ENCODE measurements at regions not wholly inside any gene's neighbourhood (a gene's known extent, or its start where the extent isn't known, plus 50 kb on each side); places are given as distances from the start of the nearest gene placed in this dataset.
"Not testable (repeated sequence)": the region's sequence is repeated elsewhere in the genome, so short reads cannot be mapped to it uniquely, and the experiment has no call there.

DNA sequence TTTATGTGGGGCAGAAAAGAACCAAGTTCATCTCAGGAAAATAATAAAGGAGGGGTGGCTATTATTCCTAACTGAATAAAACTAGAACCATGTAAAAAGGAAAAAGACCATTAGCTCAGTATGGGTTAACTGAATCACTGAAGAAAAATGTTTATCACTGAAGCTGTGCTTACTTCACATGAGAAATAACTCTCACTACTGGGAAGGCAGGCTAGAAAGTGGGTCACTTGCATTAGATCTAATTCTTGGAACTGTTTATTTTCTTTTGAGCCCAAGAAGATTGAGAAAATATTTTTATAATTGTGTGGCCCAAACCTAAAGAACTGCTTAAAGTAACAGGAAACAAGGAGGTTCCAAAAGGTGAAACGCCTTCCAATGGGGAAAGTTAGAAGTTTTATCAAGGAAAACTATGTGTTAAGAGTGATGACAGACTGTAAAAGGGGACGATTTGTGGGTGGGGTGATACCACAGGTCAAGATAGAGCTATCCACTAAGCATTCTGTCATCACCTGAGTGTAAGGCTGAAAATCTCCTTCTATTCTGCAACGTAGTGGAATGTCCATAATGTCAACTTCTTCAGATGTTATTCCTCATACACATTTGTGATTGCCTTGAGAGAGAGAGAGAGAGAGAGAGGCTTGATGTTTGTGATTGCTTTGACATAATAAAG, 1083.5 kb downstream of the PCDH7 start:
- TF ChIP-seq GATA1 (IDR thresholded peaks at IDR 0.05; ENCODE audit: low read depth, low read length) (no peak), POLR2A (IDR thresholded peaks at IDR 0.05; ENCODE audit: low read length) (no peak)
- DNase-seq: no peak

DNA sequence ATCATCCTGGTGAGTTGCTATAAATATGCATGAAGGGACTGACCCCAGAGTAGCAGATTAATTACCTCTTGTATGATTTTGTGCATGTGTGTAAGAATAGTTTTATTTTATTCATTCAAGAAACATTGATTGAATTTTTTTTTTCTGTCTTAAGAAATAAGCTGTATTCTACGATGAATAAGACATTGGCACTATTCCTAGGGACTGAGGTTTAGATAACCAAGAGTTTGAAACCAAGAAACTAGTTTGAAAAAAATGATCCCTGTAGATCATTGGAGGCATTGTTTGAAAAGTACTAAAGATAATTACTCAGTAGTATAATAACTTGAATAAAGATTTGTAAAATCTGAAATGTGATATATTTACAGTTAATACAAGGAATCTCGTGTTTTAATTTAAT, 1086.9 kb downstream of the PCDH7 start:
- TF ChIP-seq GATA1 (IDR thresholded peaks at IDR 0.05; ENCODE audit: low read depth, low read length): no peak
- TF ChIP-seq POLR2A (IDR thresholded peaks at IDR 0.05; ENCODE audit: low read length): no peak
- DNase-seq: no peak

DNA sequence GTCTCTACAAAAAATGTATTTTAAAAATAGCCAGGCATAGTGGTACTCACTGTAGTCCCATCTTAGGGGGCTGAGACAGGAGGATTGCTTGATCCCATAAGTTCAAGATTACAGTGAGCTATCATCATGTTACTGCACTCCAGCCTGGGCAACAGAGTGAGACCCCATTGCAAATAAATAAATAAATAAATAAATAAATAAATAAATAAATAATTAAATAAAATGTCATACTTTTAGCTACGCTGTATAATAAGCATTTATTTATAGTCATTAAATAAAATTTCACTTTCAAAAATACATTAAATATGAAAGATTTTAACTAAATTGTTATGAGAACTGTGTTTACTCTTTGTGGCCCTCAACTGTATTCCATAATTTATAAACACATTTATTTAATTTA, 1124.2 kb downstream of the PCDH7 start:
- no peak for DNase-seq
- TF ChIP-seq GATA1 (IDR thresholded peaks at IDR 0.05; ENCODE audit: low read depth, low read length) (no peak), POLR2A (IDR thresholded peaks at IDR 0.05; ENCODE audit: low read length) (no peak)

DNA sequence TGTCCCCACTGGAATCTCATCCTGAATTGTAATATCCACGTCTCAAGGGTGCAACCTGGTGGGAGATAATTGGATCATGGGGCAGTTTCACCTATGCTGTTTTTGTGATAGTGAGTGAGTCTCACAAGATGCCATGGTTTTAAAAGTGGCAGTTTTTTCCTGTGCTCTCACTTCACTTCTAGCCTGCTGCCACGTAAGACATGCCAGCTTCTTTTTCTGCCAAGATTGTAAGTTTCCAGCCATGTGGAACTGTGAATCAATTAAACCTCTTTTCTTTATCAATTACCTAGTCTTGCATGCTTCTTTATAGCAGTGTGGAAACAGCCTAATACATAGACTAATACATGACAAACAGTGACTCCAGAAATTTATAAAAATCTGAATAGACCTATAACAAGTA, 1131.8 kb downstream of the PCDH7 start:
- no peak for DNase-seq

DNA sequence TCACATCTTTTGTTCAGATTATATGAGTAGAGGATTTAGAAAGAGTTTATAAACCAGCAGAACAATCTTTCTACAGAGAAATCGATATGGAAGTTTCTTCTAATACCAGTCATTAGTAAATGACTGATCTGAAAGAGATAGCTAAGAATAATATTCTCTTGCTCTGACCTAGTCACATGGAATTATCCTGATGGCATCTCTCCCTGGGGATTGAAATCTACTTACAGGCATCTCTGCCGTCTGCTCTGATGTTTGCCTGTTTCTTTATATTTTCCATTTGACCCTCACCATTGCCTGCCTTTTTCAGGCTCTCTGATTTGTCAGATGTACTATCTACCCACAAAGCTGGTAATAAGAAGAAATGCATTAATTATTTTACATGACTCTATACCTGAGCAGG, 1157.3 kb downstream of the PCDH7 start:
- TF ChIP-seq POLR2A (IDR thresholded peaks at IDR 0.05; ENCODE audit: low read length): no peak
- no peak for TF ChIP-seq GATA1 (IDR thresholded peaks at IDR 0.05; ENCODE audit: low read depth, low read length)

More for the DNA sequence above, 1131.8 kb downstream of the PCDH7 start:
- TF ChIP-seq POLR2A (IDR thresholded peaks at IDR 0.05; ENCODE audit: low read length) (no peak), GATA1 (IDR thresholded peaks at IDR 0.05; ENCODE audit: low read depth, low read length) (no peak)

DNA sequence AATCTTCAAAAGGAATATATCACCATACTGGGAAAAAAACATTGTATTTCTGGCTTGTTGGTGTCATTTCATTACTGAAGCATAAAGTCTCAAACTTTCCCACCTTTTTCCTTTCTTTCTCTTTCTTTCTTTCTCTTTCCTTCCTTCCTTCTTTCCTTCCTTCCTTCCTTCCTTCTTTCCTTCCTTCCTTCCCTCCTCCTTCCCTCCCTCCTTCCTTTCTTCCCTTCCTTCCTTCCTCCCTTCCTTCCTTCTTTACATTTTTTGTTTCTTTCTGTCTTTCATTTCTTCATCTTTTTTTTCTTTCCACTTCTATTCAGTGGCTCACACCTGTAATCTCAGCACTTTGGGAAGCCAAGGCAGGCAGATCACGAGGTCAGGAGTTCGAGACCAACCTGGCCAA, 1160.7 kb downstream of the PCDH7 start:
- not testable (repeated sequence) for DNase-seq

More for the DNA sequence above, 1157.3 kb downstream of the PCDH7 start:
- DNase-seq: no peak

DNA sequence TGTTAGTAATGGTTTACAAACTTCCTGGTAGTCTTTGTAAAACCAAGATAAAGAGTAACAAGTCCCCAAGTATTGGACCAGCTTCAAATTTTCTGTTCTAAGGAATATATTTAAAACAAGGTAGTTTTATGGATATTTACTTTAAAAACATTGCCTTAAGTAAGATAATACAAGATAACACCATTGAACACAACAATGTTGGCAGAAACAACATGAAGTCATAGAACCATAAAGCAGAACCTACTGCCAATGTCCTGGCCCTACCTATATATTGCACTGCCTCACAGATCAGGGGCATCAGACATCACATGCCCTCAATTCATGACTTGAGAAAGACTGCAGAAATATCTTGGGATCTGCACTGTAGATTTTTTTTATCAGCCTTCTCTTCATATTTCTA, 1176.2 kb downstream of the PCDH7 start:
- TF ChIP-seq GATA1 (IDR thresholded peaks at IDR 0.05; ENCODE audit: low read depth, low read length): no peak
- DNase-seq: no peak

DNA sequence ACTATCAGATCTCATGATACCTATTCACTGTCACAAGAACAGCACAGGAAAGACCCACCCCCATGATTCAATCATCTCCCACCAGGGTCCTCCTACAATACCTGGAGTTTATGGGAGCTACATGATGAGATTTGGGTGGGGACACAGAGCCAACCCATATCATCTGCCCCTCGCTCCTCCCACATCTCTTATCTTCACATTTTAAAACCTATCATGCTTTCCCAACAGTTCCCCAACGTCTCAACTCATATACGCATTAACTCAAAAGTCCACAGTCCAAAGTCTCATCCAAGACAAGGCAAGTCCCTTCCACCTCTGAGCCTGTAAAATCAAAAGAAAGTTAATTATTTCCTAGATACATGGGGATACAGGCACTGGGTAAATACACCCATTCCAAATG, 1185.2 kb downstream of the PCDH7 start:
- no peak for DNase-seq
- no peak for TF ChIP-seq GATA1 (IDR thresholded peaks at IDR 0.05; ENCODE audit: low read depth, low read length)
- no peak for TF ChIP-seq POLR2A (IDR thresholded peaks at IDR 0.05; ENCODE audit: low read length)

DNA sequence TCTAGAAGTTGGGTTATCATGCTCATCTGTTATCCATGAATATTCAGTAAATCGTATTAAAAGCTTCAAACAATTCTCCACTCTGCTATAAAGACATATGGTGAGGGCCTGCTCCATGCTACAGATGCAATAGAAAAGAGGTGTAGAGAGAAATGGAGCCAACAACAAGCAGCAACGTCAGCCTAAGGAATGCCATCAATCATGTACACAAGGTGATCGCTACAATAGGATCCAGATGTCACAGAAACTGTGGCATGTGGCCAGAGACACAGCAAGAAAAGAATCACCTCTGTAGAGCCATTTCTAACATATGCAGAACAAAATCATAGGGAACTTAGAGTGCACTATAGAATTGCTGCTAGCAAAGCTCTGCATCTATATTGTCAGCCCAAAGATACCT, 1188.1 kb downstream of the PCDH7 start:
- TF ChIP-seq POLR2A (IDR thresholded peaks at IDR 0.05; ENCODE audit: low read length) (no peak), GATA1 (IDR thresholded peaks at IDR 0.05; ENCODE audit: low read depth, low read length) (no peak)
- DNase-seq: no peak

DNA sequence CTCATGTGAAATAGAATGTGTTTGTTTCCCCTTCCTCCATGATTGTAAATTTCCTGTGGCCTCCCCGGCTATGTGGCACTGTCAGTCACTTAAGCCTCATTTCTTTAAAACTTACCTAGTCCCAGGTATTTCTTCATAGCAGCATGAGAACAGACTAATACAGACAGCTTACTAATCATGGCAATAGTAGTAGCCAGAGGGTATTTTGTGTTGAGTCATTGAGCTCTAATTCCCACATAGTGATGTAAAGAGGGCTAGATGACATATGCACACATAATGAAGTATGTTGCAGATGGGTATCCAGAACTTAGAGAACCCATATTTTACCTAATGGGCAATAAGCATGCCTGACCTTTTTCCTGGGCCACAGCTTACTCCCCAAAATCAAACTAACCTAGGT, 1197.2 kb downstream of the PCDH7 start:
- DNase-seq: no peak
- TF ChIP-seq GATA1 (IDR thresholded peaks at IDR 0.05; ENCODE audit: low read depth, low read length) (no peak), POLR2A (IDR thresholded peaks at IDR 0.05; ENCODE audit: low read length) (no peak)

DNA sequence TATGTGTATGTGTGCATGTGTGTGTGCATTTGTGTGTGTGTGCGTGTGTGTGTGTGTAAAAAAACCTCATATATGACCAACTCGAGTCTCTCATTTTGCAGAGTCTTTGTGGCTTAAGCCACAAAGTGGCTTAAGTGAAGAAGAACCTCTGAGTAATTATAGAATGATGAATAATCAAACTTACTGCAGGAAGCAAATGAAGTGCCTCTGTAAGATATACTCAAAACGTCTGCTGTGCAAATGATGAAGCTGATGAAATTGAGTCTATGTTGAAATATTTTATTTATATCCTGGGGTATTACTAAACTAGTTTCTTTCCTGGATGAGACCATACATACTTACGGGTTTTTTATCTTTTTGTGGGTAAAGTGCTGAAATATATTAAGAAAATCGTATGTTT, 1198.7 kb downstream of the PCDH7 start:
- TF ChIP-seq POLR2A (IDR thresholded peaks at IDR 0.05; ENCODE audit: low read length) (no peak), GATA1 (IDR thresholded peaks at IDR 0.05; ENCODE audit: low read depth, low read length) (no peak)
- DNase-seq: no peak

DNA sequence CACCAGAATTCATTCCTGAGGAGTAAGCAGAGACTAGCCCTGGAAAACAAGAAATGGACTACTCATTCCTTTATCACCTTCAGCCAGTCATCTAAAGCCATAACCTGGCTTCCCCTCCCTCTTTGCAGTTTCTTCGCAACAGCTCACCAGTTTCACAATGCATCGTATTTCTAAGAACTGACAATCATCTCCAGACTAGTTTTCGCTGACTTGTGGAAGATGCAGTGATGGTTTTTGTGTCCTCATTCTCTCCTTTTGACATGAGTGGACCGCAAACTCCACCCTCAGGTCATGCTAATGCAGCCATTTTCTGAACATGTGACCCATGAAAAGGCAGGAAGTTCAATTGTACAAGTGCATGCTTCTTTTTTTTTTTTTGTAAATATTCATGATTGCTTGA, 1203.5 kb downstream of the PCDH7 start:
- TF ChIP-seq POLR2A (IDR thresholded peaks at IDR 0.05; ENCODE audit: low read length): no peak
- no peak for TF ChIP-seq GATA1 (IDR thresholded peaks at IDR 0.05; ENCODE audit: low read depth, low read length)
- DNase-seq: no peak

DNA sequence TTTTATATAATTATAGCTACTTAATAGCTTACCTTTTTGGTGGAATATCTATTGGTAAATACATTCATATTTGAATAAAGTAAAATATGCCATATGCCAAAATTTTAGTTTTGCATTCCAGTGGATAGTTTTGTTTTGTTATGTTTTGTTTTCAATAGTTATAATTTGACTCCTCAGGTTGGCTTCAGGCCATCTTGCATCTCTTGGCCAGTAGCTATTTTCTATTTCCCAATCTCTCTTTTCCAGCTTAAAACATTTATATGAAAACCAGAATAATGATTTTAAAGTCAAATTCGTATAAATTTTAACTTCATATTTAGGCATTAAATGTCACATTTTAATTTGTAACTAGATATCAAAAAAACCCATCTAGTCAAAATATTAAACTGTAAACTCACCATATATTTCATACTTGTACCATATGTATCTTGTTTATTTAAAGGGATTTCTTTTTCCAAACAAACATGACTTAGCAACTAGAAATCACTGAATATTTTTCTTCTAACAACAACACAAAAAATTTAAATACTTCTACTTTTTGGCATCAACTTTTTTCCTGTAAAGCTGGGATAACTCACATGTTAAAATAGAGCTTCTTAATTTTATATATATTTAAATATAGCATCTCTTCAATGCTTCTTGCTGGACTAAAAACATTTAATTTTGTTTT, 1209.6 kb downstream of the PCDH7 start:
- no peak for DNase-seq
- TF ChIP-seq POLR2A (IDR thresholded peaks at IDR 0.05; ENCODE audit: low read length) (no peak), GATA1 (IDR thresholded peaks at IDR 0.05; ENCODE audit: low read depth, low read length) (no peak)

DNA sequence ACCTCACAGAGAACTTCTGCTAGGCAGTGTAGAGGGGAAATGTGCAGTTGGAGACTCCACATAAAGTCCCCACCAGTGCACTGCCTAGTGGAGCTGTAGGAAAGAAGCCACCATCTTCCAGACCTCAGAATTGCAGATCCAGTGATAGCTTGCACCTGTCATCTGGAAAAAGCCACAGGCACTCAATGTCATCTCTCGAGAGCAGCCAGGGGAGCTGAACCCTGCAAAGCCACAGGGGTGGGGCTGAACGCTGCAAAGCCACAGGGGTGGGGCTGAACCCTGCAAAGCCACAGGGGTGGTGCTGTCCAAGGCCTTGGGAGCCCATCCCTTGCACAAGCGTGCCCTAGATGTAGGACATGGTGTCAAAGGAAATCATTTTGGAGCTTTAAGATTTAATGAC, 1226.3 kb downstream of the PCDH7 start:
- no peak for TF ChIP-seq POLR2A (IDR thresholded peaks at IDR 0.05; ENCODE audit: low read length)
- no peak for TF ChIP-seq GATA1 (IDR thresholded peaks at IDR 0.05; ENCODE audit: low read depth, low read length)
- DNase-seq: no peak

DNA sequence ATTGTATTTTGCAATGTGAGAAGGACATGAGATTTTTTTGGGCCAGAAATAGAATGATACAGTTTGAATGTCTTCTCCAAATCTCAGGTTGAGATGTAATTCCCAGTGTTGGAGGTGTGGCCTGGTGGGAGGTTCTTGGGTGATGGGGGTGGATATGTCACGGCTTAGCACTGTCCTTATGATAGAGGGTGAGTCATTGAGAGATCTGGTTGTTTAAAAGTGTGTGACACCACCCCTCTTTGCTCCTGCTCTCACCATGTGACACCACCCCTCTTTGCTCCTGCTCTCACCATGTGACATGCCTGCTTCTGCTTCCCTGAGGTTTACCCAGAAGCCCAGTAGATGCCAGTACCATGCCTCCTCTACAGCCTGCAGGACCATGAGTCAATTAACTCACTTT, 1226.9 kb downstream of the PCDH7 start:
- TF ChIP-seq POLR2A (IDR thresholded peaks at IDR 0.05; ENCODE audit: low read length) (no peak), GATA1 (IDR thresholded peaks at IDR 0.05; ENCODE audit: low read depth, low read length) (no peak)

More for the DNA sequence above, 1226.9 kb downstream of the PCDH7 start:
- DNase-seq: peak in 1 of 2 experiments; percentile 2
